H54 (cell line): ENCODE measurements at regions not wholly inside any gene's neighbourhood (a gene's known extent, or its start where the extent isn't known, plus 50 kb on each side); places are given as distances from the start of the nearest gene placed in this dataset.
A peak's percentile ranks its signal among the peaks of the same experiment; 100 is the strongest.
"Not testable (repeated sequence)": the region's sequence is repeated elsewhere in the genome, so short reads cannot be mapped to it uniquely, and the experiment has no call there.

Experiments used
- DNase-seq: peaks from one replicate; pipeline ENCODE4 v3.0.0; 2011; ENCODE audit warnings: low spot score, mixed read lengths; ENCODE audit not compliant: insufficient read length
- FAIRE-seq: peaks from 3 replicates; lab custom pipeline; 2011; peaks lifted over from hg19 to GRCh38; lab: Jason Lieb, UNC
- POLR2A ChIP-seq: IDR thresholded peaks from 2 replicates; pipeline ENCODE4 v1.6.1; 2011; ENCODE audit warnings: low read depth, mild to moderate bottlenecking, low read length

DNA sequence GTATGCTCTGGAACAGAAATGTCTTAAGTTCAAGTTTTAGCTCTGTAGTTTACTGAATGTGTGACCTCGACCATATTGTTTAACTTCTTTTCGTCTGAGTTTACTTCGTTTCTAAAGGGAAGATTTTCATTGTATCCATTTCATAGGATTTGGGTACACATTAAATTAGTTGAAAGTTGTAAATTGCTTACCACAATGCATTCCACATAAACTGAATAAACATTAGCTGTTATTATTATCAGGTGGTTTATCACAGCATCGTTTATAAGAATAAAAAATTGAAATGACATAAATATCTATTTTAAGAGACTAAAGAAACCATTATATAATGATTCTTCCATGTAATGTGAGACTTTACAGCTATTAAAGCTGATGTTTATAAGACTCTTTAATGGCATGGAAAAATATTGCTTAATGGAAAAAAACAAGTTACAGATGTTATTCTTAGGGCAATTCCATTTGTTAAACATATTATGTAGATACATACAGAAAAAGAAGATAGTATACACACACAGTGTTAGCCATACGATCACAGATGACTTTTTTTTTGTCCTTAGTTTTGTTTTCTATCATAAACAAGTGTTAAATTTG is 342.3 kb upstream of the SGO1 start:
- FAIRE-seq (no peak), DNase-seq (no peak)

DNA sequence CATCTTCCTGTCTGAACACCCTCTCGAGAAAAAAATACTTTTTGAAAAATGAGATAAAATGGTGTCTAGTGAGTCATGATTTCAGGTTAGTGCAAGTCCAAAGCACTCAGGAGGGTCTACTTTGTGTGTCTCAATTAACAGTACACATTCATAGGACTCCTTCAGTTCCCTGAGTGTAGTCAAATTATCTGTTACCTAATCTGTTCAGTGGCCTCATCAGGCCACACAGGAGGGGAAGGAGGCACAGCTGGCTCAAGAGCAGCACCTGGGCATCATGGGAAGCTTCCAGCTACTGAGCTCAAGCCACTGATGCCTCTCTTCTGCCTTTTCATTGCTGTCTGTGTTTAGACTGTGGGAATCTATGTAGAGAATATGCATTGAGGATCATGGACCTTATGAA is 341.4 kb upstream of the SGO1 start:
- no peak for TF ChIP-seq POLR2A
- no peak for DNase-seq
- no peak for FAIRE-seq

More for the DNA sequence above, 342.3 kb upstream of the SGO1 start:
- no peak for TF ChIP-seq POLR2A

DNA sequence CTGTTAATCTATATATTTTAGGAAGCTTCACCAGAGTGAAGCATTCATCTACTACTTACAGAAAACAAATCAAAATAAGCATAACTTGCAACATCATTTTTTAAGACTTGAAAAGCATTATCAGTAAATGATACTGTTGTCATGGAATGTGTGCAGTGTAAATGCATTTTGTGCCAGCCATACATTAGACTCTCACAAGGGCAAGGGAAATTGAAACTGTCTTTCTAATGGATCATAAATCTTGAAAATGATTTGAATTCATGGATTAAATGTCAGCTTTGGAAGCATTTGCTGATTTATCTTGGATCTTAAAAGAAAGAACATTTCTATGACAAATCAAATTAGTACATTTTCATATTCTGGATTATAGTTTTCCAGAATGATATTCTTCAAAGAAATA is 338.3 kb upstream of the SGO1 start:
- no peak for TF ChIP-seq POLR2A
- DNase-seq: no peak
- no peak for FAIRE-seq

DNA sequence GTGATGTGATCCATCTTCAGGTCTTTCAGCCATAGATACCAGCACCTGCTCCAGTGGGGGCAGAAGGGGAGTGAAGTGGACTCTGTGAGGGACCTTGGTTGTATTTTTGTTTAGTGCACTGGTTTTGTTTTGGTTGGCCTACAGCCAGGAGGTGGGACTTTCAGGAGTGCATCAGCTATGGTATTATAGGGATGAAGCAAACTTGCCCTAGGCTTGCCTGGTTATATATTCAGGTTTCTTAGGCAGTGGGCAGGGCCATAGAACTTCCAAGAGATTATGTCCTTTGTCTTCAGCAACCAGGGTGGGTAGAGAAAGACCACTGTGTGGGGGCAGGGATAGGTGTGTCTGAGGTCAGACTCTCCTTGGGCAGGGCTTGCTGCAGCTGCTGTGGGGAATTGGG is 337.3 kb upstream of the SGO1 start:
- DNase-seq: no peak
- FAIRE-seq: no peak
- TF ChIP-seq POLR2A: no peak

DNA sequence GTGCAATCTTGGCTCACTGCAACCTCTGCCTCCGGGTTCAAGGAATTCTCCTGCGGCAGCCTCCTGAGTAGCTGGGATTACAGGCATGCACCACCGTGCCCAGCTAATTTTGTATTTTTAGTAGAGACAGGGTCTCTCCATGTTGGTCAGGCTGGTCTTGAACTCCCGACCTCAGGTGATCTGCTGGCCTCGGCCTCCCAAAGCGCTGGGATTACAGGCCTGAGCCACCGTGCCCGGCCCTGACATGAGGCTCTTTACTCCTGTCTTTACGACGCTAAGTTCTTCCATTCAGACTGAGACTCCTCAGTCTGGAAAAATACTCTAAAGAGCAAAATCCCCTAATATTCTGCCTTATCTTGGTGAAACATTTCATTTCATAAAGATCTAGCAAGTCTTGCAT is 331.3 kb upstream of the SGO1 start:
- FAIRE-seq, DNase-seq: not testable (repeated sequence)

DNA sequence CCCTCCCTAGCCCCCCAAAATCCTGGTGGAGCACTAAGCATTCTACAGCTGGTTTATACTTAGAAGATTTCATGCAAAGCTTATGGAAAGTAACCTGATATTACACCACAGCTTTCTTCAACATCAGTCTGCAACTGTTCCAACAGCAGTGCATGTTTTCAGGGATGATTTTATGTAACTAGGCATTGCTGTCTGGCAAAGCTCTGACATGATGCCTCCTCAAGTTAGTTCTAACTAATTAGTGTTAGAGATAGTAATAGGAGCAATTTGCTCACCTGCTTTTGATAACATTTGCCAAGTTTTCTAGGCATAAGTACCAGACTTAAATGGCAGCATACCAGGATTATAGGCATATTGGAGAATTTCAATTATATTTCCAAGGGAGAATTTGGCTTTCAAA is 330.3 kb upstream of the SGO1 start:
- TF ChIP-seq POLR2A: no peak
- FAIRE-seq: no peak
- no peak for DNase-seq

DNA sequence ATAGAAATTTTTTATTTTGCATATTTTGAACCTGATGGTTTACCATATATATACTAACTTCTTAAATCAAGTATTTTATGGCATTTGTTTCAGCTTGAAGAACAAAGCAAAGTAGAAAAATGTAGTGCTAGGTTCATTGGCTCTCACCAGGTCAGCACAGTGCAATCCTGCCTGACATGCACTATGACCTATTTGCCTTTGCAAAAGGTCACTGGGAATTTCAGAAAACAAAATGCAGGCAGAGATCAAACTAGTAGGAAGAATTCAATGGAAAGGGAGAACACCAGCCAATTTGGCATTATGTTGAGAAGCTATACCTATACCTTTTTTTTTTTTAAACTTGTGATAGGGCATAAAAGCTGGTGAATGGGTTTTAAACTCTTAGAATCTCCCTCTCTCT is 329.8 kb upstream of the SGO1 start:
- TF ChIP-seq POLR2A: no peak
- no peak for DNase-seq
- FAIRE-seq: no peak

DNA sequence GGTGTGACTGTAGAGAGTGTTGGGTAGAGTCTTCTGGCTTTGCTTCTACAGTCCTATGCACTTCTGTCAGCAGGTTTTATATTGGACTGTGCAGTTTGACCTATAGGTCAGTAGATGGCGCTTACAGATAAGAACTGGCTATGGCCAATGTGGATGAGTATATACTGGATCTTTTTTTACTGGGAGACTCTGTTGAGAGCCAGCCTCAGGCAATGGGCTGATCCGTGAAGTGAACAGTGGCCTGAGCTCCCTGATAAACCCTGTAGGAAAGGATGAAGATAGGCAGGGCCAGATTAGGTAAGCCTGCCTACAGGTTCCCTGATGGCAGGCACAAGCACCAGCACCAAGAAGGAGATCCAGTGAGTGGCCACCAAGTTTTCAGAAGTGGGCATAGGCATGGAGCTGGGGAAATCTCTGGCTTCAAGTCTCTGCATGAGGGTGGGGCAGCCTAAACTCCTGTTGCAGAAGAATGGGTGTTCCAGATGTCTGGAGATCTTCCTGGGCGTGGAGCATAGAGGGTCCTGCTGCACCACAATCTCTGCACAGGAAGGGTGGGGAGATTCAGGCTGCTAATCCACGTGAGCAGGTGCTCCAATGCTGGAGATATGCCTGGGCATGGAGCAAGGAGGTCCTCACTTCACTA is 326.0 kb upstream of the SGO1 start:
- TF ChIP-seq POLR2A: no peak
- peak; percentile 10 for DNase-seq
- FAIRE-seq: peak; percentile 97

DNA sequence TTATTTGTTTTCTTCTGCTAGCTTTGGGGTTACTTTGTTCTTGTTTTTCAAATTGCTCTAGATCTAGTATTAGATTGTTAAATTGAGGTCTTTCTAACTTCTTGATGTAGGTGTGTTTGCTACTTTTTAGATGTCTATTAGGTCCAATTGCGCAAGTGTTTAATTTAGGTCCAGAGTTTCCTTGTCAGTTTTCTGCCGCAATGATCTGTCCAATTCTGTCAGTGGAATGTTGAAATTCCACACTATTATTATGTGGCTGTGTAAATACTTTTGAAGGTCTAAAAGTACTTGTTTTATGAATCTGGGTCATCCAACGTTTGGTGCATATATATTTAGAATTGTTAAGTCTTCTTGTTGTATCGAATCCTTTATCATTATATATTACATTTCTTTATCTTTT is 324.4 kb upstream of the SGO1 start:
- TF ChIP-seq POLR2A: no peak
- FAIRE-seq: no peak
- no peak for DNase-seq

DNA sequence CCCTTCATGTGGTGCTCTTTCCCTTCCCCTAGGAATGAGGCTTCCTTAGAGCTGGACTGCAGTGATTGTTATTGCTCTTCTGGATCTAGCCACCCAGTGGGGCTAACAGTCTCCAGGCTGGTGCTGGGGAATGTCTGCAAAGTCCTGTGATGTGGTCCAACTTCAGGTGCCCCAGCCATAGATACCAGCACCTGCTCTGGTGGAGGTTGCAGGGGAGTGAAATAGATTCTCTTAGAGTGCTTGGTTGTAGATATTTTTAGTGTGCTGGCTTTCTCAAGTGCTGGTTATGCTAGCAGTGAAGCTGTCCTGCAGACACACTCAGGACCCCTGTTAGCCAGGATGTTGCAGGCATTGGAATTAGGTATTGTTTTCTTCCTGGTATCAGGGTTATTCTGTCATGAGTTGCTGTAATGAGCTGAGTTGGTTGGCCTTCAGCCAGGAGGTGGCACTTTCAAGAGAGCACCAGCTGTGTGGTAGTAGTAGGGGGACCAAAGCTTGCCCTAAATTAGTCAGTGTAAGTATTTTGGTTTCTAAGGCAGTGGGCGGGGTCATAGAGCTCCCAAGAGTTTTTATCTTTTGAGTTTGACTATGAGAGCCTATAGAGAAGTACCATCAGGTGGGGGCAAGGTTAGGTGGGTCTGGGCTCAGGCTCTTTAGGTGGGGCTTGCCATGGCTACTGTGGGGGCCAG is 317.5 kb upstream of the SGO1 start:
- no peak for DNase-seq
- FAIRE-seq: no peak
- TF ChIP-seq POLR2A: no peak

DNA sequence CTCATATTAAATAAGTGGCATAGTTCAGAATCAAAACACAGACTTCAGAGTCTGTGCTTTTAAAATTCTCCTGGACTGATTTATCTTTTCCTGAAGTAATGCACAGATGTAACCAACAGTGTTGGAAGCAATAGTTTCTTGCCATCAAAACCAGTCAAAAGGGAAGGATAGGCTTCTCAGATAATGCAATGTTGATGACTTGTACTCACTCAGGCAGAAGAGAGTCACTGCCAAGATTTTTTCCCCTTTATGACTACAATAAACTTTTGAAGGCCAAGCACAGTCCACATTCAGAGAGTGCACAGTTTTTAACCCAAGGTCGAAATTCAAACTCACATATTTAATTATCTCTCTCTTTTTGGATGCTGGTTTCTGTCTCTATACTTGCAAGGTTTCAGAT is 305.0 kb upstream of the SGO1 start:
- TF ChIP-seq POLR2A: no peak
- DNase-seq: no peak
- FAIRE-seq: no peak

DNA sequence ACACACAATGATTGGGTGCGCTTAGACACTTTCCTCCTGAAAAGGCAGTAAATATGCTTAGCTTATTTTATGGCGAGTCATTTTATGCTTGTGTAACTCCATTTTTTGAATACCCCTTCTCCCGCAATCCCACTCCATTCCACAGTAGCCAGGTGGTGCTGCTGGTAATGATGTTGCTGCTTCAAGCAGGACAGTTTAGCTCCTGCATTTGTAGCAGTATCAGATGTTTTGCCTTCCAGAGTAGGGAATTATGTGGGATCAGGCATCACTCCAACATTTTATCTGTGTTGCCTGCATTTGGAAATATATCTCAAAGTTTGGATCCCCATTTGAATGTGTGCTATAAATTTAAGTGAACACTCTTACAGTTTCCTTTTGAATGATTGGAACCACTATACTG is 302.1 kb upstream of the SGO1 start:
- FAIRE-seq (no peak), DNase-seq (no peak)

DNA sequence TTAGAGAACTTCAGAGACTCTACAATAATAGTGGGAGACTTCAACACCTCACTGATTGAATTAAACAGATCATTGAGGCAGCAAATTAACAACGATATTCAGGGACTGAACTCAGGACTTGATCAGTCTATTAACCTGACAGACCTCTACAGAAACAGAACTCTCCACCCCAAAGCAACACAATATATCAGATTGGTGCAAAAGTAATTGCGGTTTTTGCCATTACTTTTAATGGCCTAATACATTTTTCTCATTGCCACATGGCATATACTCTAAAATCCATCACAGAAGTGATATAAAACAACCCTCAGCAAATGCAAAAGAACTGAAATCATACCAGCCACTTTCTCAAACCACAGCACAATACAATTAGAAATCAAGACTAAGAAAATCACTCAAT is 298.1 kb upstream of the SGO1 start:
- no peak for FAIRE-seq
- TF ChIP-seq POLR2A: no peak
- DNase-seq: no peak

More for the DNA sequence above, 302.1 kb upstream of the SGO1 start:
- TF ChIP-seq POLR2A: no peak

DNA sequence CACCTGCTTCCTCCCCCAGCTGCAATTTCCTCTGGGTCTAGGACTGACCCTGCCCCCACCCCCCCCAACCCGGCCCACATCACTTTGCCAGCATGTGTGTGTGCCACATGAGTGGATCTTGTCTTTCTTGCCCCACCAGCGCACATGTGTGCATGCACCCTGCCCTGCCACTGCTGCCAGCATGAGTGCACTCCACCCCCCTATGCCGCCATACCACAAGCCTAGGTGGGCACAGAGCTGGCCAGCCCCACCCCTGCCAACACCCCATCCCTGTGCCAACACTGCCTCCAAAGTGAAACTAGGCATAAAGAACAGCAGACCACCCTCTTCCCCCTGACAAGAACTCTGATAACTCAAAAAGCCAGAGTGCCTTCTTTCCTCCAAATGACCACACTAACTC is 296.3 kb upstream of the SGO1 start:
- DNase-seq: no peak
- no peak for FAIRE-seq
- TF ChIP-seq POLR2A: no peak
